Gastrocnemius medialis (tissue), 4 donors: ENCODE measurements at regions not wholly inside any gene's neighbourhood (a gene's known extent, or its start where the extent isn't known, plus 50 kb on each side); places are given as distances from the start of the nearest gene placed in this dataset.

Source experiments
- ATAC-seq, 2 donors: fragments of 150-250 bp; one replicate each; pipeline ENCODE4 v1.9.1; 2016
- DNase-seq, 2 donors: peaks; one replicate each; pipeline ENCODE4 v3.0.0-alpha.2; 2019
- H3K27ac ChIP-seq, 4 donors: fragments of 200-600 bp; sonication (generic); 1 replicate in 1 of 4; 2 replicates in 3 of 4; pipeline ENCODE4 v1.5.1; 2016 to 2018; ENCODE audit warnings: mild to moderate bottlenecking in 2 of 4, moderate library complexity in 1 of 4
- H3K27me3 ChIP-seq, 3 donors: fragments of 200-600 bp; sonication (generic) in 2 of 3; 1 replicate in 1 of 3; 2 replicates in 2 of 3; pipeline versions ENCODE4 v1.5.1 to v1.6.0; 2016 to 2019; ENCODE audit warnings: mild to moderate bottlenecking in 1 of 3, moderate library complexity in 1 of 3
- H3K36me3 ChIP-seq, 2 donors: fragments of 200-600 bp; sonication (generic) in 1 of 2; one replicate each; pipeline ENCODE4 v1.5.1; 2017 to 2018
- H3K4me1 ChIP-seq, 2 donors: fragments of 200-600 bp; sonication (generic) in 1 of 2; one replicate each; pipeline ENCODE4 v1.5.1; 2016 to 2017; ENCODE audit warnings: mild to moderate bottlenecking in 2 of 2
- H3K4me3 ChIP-seq, 4 donors: fragments of 200-600 bp; sonication (generic) in 3 of 4; 1 replicate in 1 of 4; 2 replicates in 3 of 4; pipeline ENCODE4 v1.5.1; 2016 to 2019; ENCODE audit warnings: mild to moderate bottlenecking in 2 of 4
- H3K9me3 ChIP-seq, 3 donors: fragments of 200-600 bp; sonication (generic) in 2 of 3; 1 replicate in 1 of 3; 2 replicates in 2 of 3; pipeline ENCODE4 v1.5.1; 2016 to 2019
- POLR2A ChIP-seq, 2 donors: fragments of 450-650 bp; IDR thresholded peaks; one replicate each; pipeline ENCODE4 v1.6.1; 2017; ENCODE audit warnings: antibody characterized with exemption in 2 of 2, mild to moderate bottlenecking in 2 of 2, moderate library complexity in 2 of 2
- in situ Hi-C, 4 donors: fragments of 200-750 bp; cut with MboI; loops; one replicate each; pipeline versions ENCODE4 v1.15.0 to v1.8.0; 2017; ENCODE audit warnings: low sequenced_read_pairs in 4 of 4
- intact Hi-C: fragments of 100-400 bp; cut with DNase I; formaldehyde crosslinking; loops from one replicate; pipeline ENCODE4 v1.15.1; 2023; ENCODE audit warnings: low total_unique reads
- TF ChIP-seq, protein P1 (sequence below), 5 experiments: fragments of 450-650 bp in 3 of 5; fragments of 200-600 bp in 2 of 5; sonication (generic) in 2 of 5; IDR thresholded peaks in 4 of 5; conservative IDR thresholded peaks in 1 of 5; 1 replicate in 4 of 5; 2 replicates in 1 of 5; pipeline ENCODE4 v1.5.1; 2016 to 2019; ENCODE audit warnings: antibody characterized with exemption in 5 of 5, mild to moderate bottlenecking in 3 of 5, moderate library complexity in 3 of 5

DNA sequence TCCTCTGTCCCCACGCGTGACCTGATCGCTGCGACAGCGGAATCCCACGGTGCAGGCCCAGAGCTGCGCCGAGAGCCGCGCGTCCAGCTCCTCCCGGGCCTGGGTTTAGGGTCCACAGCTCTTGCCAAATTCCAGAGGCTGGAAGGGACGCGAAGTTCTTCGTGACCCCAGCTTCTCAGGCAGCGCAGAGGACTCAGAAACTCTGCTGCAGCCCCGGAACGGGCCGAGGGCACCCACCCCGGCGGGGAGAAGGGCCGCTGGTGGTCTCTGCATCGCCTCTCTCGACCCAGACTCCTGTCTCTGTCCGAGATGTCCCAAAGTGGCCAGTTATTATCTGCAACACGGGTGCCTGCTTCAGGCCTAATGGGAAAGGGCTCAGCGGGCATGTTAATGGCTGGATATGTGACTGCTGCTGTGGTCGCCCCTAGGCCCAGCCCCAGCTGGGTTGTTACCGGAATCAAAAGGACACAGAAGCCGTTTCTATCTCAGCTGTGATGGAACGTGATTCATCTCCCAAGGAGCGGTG lies 236.4 kb downstream of the VRK1 start:
- no peaks in the 10 kb centered on the region for H3K36me3 ChIP-seq
- H3K27me3 ChIP-seq: peaks cover 0 to 9% (median 6%) of the 10 kb centered on the region in 3 donors
- H3K9me3 ChIP-seq: no peaks in the 10 kb centered on the region
- no peak for ATAC-seq
- in situ Hi-C loops (no loop called here), intact Hi-C loops (no loop called here)
- no peak for TF ChIP-seq POLR2A (IDR thresholded peaks at IDR 0.05)
- TF ChIP-seq, protein P1, sequence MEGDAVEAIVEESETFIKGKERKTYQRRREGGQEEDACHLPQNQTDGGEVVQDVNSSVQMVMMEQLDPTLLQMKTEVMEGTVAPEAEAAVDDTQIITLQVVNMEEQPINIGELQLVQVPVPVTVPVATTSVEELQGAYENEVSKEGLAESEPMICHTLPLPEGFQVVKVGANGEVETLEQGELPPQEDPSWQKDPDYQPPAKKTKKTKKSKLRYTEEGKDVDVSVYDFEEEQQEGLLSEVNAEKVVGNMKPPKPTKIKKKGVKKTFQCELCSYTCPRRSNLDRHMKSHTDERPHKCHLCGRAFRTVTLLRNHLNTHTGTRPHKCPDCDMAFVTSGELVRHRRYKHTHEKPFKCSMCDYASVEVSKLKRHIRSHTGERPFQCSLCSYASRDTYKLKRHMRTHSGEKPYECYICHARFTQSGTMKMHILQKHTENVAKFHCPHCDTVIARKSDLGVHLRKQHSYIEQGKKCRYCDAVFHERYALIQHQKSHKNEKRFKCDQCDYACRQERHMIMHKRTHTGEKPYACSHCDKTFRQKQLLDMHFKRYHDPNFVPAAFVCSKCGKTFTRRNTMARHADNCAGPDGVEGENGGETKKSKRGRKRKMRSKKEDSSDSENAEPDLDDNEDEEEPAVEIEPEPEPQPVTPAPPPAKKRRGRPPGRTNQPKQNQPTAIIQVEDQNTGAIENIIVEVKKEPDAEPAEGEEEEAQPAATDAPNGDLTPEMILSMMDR (IDR thresholded peaks at IDR 0.05 in 4 of 5, conservative IDR thresholded peaks at IDR 0.05 in 1 of 5): no peak
- DNase-seq: no peak
- H3K27ac ChIP-seq: no peak overlapping the region
- H3K4me3 ChIP-seq: no peak overlapping the region
- no peaks in the 10 kb centered on the region for H3K4me1 ChIP-seq

GRCh38 chr14:97036086-97036852 lies 239.1 kb downstream of the VRK1 start:
- no peak for ATAC-seq
- TF ChIP-seq, protein P1 (IDR thresholded peaks at IDR 0.05 in 4 of 5, conservative IDR thresholded peaks at IDR 0.05 in 1 of 5): no peak
- no peak for TF ChIP-seq POLR2A (IDR thresholded peaks at IDR 0.05)
- H3K36me3 ChIP-seq: no peaks in the 10 kb centered on the region
- no peak overlapping the region for H3K4me3 ChIP-seq
- no peaks in the 10 kb centered on the region for H3K9me3 ChIP-seq
- intact Hi-C loops: no loop called here
- H3K27me3 ChIP-seq: peaks cover 0 to 9% (median 6%) of the 10 kb centered on the region in 3 donors
- no peak overlapping the region for H3K27ac ChIP-seq
- DNase-seq: no peak
- in situ Hi-C loops: no loop called here
- H3K4me1 ChIP-seq: no peaks in the 10 kb centered on the region

DNA sequence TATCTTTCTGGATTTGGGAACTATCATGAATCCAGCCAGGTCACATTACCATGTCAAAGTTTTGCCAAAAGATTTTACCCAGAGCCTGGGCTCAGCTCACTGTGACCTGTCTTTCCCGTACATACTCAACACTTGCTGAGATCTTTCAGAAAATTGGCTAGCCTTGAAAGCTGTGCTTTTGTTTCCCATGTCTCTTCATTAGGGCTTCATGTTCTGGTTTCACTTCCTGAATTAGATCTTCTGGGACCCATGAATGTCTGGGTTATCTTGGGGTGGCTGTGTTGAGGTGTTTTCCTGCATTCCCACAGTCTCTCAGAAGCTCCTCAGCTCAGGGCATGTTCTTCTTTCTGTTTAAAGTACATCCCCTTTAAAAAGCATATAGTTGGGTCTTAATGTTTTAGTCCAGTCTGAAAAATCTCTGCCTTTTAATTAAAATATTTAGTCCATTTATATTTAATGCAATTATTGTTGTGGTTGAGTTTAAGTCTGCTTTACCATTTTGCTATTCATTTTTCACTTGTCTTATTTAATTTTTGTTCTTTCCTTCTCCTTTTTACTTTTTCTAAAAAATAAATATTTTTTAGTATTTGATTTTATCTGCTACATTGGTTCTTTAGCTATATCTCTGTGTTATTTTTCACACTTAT lies 242.7 kb downstream of the VRK1 start:
- H3K27me3 ChIP-seq: no peaks in the 10 kb centered on the region
- H3K9me3 ChIP-seq: no peaks in the 10 kb centered on the region
- TF ChIP-seq, protein P1 (IDR thresholded peaks at IDR 0.05 in 4 of 5, conservative IDR thresholded peaks at IDR 0.05 in 1 of 5): no peak
- TF ChIP-seq POLR2A (IDR thresholded peaks at IDR 0.05): no peak
- in situ Hi-C loops: no loop called here
- ATAC-seq (no peak), DNase-seq (no peak)
- intact Hi-C loops: no loop called here
- no peaks in the 10 kb centered on the region for H3K36me3 ChIP-seq
- no peak overlapping the region for H3K4me3 ChIP-seq
- H3K27ac ChIP-seq: no peak overlapping the region
- H3K4me1 ChIP-seq: no peaks in the 10 kb centered on the region

DNA sequence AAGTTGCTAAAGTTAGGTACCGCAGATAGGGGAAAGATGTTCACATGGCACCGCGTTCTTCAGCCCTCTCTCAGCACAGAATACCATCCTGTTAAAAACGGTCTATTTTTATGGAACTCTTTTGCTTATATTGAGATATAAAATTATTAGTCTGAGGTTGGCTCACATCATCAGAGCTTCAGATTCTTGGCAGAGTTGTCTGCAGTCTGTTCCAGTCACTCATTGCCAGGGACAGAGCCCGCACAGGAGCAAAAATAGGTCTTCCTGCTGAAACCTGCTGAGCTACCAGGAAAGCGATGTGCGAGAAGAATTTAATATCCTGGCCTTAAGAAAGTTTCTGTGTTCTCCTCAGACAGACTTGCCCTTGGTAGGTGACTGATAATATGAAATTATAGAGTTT lies 249.8 kb downstream of the VRK1 start:
- no peak for ATAC-seq

More for the DNA sequence above, 249.8 kb downstream of the VRK1 start:
- Histone ChIP-seq H3K27me3 (no peaks in the 10 kb centered on the region), H3K4me3 (no peak overlapping the region), H3K36me3 (no peaks in the 10 kb centered on the region), H3K4me1 (no peaks in the 10 kb centered on the region), H3K9me3 (no peaks in the 10 kb centered on the region), H3K27ac (no peak overlapping the region)
- no peak for DNase-seq
- TF ChIP-seq, protein P1 (IDR thresholded peaks at IDR 0.05 in 4 of 5, conservative IDR thresholded peaks at IDR 0.05 in 1 of 5): no peak
- TF ChIP-seq POLR2A (IDR thresholded peaks at IDR 0.05): no peak
- intact Hi-C loops: no loop called here
- in situ Hi-C loops: no loop called here
